IPS-NIHi11 (cell line): ENCODE measurements at regions not wholly inside any gene's neighbourhood (a gene's known extent, or its start where the extent isn't known, plus 50 kb on each side); places are given as distances from the start of the nearest gene placed in this dataset.
A peak's percentile ranks its signal among the peaks of the same experiment; 100 is the strongest.
"Not testable (repeated sequence)": the region's sequence is repeated elsewhere in the genome, so short reads cannot be mapped to it uniquely, and the experiment has no call there.

ENCODE experiments used
- DNase-seq: peaks from one replicate; pipeline ENCODE4 v3.0.0; 2012; ENCODE audit warnings: mixed read lengths, low spot score

- DNase-seq = no peak
Observed at GRCh38 chr4:111404673-111405072, 740.6 kb upstream of the FAM241A start.

GRCh38 chr4:111405989-111406388, 739.3 kb upstream of the FAM241A start:
- DNase-seq = no peak

DNA sequence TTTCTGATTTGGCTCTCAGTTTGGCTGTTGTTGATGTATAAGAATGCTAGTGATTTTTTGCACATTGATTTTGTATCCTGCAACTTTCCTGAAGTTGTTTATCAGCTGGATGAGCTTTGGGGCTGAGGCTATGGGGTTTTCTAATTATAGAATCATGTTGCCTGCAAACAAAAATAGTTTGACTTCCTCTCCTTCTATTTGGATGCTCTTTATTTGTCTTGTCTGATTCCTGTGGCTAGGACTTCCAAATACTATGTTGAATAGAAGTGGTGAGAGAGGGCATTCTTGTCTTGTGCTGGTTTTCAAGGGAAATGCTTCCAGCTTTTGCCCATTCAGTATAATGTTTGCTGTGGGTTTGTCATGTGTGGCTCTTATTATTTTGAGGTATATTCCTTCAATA, 734.7 kb upstream of the FAM241A start:
- no peak for DNase-seq

GRCh38 chr4:111417521-111417920, 727.7 kb upstream of the FAM241A start:
- DNase-seq = no peak

DNA sequence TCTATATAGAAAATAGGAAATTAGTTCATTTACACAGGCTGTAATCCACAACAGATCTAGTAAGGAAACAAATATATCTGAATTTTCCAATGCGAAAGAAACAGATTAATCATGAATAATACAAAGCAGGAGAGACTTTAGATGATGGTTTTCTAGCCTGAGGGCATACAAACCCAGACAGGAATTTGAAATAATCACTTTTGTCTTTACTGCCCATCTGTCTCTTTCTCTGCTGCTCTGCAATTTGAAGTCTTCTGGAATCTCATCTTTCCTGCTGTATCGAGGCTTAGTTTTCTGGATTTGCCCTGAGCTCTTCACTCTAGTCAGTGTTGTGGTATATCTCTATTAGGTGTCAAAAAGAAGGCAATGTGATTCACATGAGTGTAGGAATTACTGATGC, 711.8 kb upstream of the FAM241A start:
- DNase-seq = no peak

DNA sequence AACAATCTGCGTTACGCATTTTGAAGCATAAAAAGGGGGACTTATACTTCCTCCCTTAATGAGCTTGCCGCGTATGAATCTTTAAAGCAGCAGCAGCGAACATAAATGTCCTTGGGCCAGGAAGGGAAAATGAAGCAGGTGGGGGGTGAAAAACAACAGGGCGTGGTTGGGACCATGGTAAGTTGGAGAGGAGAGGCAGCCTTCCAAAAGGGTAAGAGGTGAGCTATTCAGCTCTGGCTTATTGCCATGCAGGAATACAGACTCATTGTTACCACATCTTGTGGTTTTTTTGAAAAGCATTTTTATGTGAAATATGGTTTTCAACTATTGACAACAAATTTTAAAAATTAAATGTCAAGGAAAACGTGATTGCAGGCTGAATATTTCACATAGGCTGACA, 710.7 kb upstream of the FAM241A start:
- no peak for DNase-seq

DNA sequence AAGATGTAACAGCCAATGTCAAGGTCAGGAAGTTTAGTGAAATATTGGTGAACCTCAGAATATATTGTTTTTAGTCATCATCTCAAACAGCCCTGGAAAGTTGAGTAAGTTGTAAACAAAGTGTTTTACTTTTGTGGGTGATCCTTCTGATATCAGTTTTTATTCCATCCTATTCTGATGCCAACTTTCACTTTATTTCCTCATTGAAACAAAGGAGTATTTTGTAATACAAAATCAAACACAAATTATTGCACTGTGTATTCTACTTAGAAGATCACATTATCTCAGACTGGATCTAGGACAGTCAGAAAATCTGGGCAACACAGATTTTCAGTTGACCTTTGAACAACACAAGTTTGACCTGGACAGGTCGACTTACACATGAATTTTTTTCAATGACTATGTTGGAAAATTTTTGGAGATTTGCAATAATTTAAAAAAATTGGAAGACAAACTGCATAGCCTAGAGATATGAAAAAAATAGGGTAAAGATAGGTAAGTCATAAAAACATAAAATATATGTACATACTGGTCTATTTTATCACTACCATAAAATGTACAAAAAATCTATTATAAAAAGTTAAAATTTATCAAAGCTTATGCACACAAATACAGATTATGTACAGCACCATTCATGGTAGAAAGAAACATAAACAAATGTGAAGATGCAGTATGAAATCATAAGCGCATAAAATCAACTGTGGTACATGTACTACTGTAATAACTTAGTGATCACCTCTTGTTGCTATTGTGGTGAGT, 709.1 kb upstream of the FAM241A start:
- DNase-seq = no peak

GRCh38 chr4:111441687-111442086, 703.6 kb upstream of the FAM241A start:
- DNase-seq = no peak

- DNase-seq = not testable (repeated sequence)
Observed at GRCh38 chr4:111444836-111445235, 700.4 kb upstream of the FAM241A start.

- DNase-seq = no peak
Observed at GRCh38 chr4:111449657-111450056, 695.6 kb upstream of the FAM241A start.

- DNase-seq = no peak
Observed at GRCh38 chr4:111450867-111451266, 694.4 kb upstream of the FAM241A start.

- DNase-seq = no peak
Observed at GRCh38 chr4:111453216-111453615, 692.0 kb upstream of the FAM241A start.

DNA sequence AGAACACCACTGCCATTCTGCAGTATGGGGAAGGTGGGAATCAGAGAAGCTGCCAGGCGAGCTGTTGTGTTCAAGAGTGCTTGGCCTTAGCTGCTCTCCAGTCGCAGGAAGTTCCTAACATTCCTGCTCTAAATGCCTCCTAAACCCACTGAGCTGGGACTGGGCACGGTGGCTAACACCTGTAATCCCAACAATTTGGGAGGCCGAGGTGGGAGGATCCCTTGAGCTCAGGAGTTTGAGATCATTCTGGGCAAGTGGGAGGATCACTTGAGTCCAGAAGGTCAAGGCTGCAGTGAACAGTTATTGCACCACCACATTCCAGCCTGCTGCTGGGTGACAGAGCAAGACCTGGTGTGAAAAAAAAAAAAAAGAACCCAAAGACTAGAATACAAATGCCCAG, 690.3 kb upstream of the FAM241A start:
- DNase-seq = peak; percentile 5

GRCh38 chr4:111464251-111465045, 680.8 kb upstream of the FAM241A start:
- DNase-seq = no peak

DNA sequence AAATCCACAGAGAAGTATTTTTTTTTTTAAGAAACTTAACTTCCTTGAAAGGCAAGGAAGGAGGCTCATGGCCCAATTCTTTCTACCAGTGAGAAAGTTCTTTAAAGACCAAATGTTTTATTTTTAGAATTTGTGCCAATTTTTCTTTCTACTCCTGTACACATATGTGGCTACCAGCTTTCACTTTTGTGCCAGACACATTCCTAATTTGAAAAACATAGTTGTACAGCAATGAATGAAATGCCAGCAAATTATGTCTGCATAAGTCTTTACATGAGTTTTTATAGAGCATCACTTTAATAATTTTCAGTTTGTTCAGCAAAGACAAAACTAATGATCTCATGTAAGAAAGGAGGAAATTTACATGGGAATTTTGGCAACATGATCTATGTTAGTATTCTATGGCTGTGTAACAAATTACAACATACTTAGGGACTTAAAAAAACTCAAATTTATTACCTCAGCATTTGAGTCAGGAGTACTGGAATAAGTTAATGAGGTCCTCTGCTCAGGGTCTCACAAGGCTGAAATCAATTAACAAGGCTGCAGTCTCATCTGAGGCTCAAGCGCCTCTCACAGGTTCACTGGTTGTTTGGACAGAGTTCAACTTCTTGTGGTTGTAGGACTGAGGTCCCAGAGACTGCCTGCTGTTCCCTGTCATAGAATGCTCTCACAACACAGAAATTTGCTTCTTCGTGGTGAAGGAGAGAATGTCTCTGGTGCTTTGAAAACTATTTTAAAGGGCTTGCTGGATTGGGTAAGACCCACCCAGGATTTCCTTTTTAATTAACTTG, 678.2 kb upstream of the FAM241A start:
- DNase-seq = no peak

DNA sequence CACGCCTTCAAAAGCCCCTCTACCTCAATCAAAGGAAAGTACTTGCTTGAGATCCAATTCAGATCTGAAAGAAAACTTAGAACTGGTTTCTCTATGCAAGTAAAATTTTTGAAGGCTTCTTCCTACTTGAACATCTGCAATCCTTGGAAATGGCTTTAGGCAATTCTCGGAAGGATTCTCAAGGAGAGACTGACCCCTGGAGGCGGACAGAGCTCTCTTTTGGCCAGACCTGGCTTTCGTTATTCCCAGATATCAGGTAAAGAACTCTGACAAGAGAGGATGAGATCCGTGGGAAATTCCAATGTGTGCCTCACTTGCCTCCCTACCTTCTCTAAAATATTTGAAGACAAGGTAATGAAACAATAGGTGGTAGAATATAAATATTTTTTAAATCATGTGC, 670.3 kb upstream of the FAM241A start:
- peak; percentile 37 for DNase-seq

DNA sequence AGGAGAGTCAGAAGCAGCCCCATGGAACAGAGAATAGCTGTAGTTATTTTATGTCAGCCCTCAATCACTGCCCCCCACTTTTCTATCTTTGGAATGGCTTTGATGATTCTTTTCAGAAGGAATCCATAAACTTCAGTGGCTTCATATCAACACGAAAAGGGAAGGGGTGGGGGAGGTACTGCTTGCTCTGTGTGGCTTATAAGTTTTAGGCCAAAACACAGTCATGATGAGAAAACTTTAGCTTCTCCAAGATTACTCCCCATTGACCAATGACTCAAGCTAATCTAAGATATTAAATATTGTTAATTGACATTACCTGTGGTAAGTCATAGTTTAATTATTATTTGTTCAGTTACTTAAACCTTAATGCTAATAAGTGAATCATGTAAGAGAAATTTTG, 669.6 kb upstream of the FAM241A start:
- no peak for DNase-seq

DNA sequence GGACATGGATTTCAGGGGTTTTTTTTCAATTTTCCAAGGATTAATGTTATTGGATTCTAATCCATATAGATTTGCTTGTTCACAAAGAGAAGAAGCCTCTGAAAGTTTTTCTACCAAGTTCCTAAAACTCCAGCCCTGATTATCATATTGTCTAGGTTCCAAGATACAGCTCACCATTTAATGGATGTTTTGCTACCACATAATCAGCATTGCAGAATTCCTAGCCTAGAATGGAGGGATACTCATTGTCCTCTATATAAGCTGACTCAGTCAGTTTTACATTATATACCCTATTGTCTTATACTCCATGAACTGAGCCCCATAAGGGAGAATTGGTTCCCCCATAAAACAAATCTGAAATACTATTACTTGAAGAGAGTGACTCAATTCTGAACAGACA, 664.7 kb upstream of the FAM241A start:
- no peak for DNase-seq

DNA sequence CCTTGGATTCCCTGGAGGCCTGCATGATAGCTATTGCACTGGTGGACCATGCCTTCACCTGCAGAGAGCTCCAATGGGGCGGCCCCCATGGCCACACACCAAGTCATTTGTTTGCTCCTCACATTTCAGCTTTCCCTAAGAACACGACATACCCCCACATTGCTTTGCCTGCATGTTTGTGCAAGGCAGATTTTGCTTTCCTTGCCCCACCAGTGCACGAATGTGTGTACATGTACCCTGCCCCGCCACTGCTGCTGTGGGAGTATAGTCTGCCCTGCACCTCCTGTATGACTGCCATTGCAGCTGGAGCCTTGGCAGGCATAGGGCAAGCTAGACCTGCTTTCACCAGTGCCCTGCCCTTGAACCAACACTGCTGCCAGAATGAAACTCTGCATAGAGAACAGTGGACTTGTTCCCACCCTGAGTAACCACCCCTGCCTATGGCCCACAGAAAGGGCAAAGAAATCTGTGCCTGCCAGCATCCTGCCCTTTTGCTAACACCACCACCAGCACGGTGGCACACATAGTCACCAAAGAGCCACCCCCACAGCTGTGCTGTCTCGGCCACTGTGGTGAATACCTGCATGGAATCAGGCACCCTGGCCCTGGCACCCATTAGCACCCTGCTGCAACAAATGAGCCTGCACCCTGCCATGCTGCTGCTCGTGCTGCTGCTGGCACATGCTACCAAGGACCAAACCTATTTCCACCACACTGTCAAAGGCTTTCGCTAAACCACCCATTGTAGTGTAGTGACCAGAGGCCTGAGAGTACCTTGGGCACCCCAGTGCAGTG, 661.7 kb upstream of the FAM241A start:
- DNase-seq = no peak

DNA sequence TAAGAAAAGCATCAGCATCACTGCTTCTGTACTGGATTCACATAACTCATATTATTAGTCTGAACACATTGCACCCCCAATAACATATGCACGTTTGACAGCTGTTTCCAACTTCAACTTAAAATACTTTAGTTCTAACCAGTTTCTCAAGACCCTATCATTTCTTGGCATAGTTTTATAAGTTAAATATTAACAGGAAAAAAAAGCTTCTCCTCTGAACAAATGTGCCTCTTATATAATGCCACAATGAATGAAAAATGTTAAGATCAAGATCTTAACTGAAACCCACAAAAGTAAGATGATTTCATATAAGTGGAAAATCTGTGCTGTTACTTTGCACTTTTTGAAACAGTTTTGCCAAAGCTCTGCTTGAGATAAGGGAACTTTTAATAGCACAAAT, 652.8 kb upstream of the FAM241A start:
- no peak for DNase-seq

GRCh38 chr4:111494471-111494870, 650.8 kb upstream of the FAM241A start:
- DNase-seq = no peak

GRCh38 chr4:111494971-111495370, 650.3 kb upstream of the FAM241A start:
- no peak for DNase-seq
